WTC11 (cell line): ENCODE measurements at regions not wholly inside any gene's neighbourhood (a gene's known extent, or its start where the extent isn't known, plus 50 kb on each side); places are given as distances from the start of the nearest gene placed in this dataset.

Source experiments
- ATF1 ChIP-seq: sonication (generic); formaldehyde crosslinking; IDR thresholded peaks from 2 replicates; pipeline ENCODE4 v1.8.1; 2023; ENCODE audit warnings: mild to moderate bottlenecking, moderate library complexity, missing genetic modification reagents
- CREB1 ChIP-seq: sonication (generic); formaldehyde crosslinking; IDR thresholded peaks from 2 replicates; pipeline ENCODE4 v1.8.0; 2023; ENCODE audit warnings: mild to moderate bottlenecking, missing genetic modification reagents
- IRF2 ChIP-seq: sonication (generic); formaldehyde crosslinking; IDR thresholded peaks from 2 replicates; pipeline ENCODE4 v1.8.0; 2022; ENCODE audit warnings: low read depth, missing genetic modification reagents, borderline replicate concordance
- PRRX2 ChIP-seq: fragments of 250-450 bp; sonication (Bioruptor Pico); IDR thresholded peaks from 2 replicates; pipeline ENCODE4 v1.8.0; 2021; ENCODE audit warnings: mild to moderate bottlenecking
- SOX15 ChIP-seq: fragments of 250-450 bp; sonication (Bioruptor Pico); IDR thresholded peaks from 2 replicates; pipeline ENCODE4 v1.9.0; 2021; ENCODE audit warnings: mild to moderate bottlenecking
- TCF7 ChIP-seq: sonication (generic); formaldehyde crosslinking; IDR thresholded peaks from 2 replicates; pipeline ENCODE4 v1.8.0; 2022; ENCODE audit warnings: mild to moderate bottlenecking, low read depth, missing genetic modification reagents, moderate library complexity
- TEAD1 ChIP-seq: sonication (generic); formaldehyde crosslinking; IDR thresholded peaks from 2 replicates; pipeline ENCODE4 v1.8.0; 2022; ENCODE audit warnings: mild to moderate bottlenecking, missing genetic modification reagents
- ZNF219 ChIP-seq: sonication (generic); formaldehyde crosslinking; IDR thresholded peaks from 2 replicates; pipeline ENCODE4 v1.8.0; 2023; ENCODE audit warnings: missing genetic modification reagents, mild to moderate bottlenecking, borderline replicate concordance
- ZNF232 ChIP-seq: sonication (generic); formaldehyde crosslinking; IDR thresholded peaks from 2 replicates; pipeline ENCODE4 v1.8.0; 2022; ENCODE audit warnings: mild to moderate bottlenecking, missing genetic modification reagents
- TF ChIP-seq, protein P1 (sequence below): sonication (generic); formaldehyde crosslinking; IDR thresholded peaks from 2 replicates; pipeline ENCODE4 v1.8.1; 2022; ENCODE audit warnings: low read depth, missing genetic modification reagents, borderline replicate concordance
- TF ChIP-seq, protein P2 (sequence below): sonication (generic); formaldehyde crosslinking; IDR thresholded peaks from 2 replicates; pipeline ENCODE4 v1.8.1; 2023; ENCODE audit warnings: mild to moderate bottlenecking, missing genetic modification reagents
- TF ChIP-seq, protein P3 (sequence below): sonication (generic); formaldehyde crosslinking; IDR thresholded peaks from 2 replicates; pipeline ENCODE4 v1.8.1; 2022; ENCODE audit warnings: mild to moderate bottlenecking, missing genetic modification reagents, moderate library complexity, borderline replicate concordance
- TF ChIP-seq, protein P4 (sequence below): fragments of 250-450 bp; sonication (Bioruptor Pico); IDR thresholded peaks from 2 replicates; pipeline ENCODE4 v1.9.0; 2021; ENCODE audit warnings: mild to moderate bottlenecking, borderline replicate concordance
- TF ChIP-seq, protein P5 (sequence below): sonication (generic); formaldehyde crosslinking; IDR thresholded peaks from 2 replicates; pipeline ENCODE4 v1.8.0; 2023; ENCODE audit warnings: mild to moderate bottlenecking, missing genetic modification reagents
- TF ChIP-seq, protein P6 (sequence below): sonication (generic); formaldehyde crosslinking; IDR thresholded peaks from 2 replicates; pipeline ENCODE4 v1.8.0; 2022; ENCODE audit warnings: mild to moderate bottlenecking, missing genetic modification reagents
- TF ChIP-seq, protein P7 (sequence below): sonication (generic); formaldehyde crosslinking; IDR thresholded peaks from 2 replicates; pipeline ENCODE4 v1.8.0; 2023; ENCODE audit warnings: missing genetic modification reagents, mild to moderate bottlenecking, borderline replicate concordance
- TF ChIP-seq, protein P8 (sequence below): fragments of 250-450 bp; sonication (Bioruptor Pico); IDR thresholded peaks from 2 replicates; pipeline ENCODE4 v2.1.2; 2022; ENCODE audit warnings: mild to moderate bottlenecking, moderate library complexity
- TF ChIP-seq, protein P9 (sequence below): fragments of 250-450 bp; sonication (Bioruptor Pico); IDR thresholded peaks from 2 replicates; pipeline ENCODE4 v1.9.0; 2021; ENCODE audit warnings: mild to moderate bottlenecking

DNA sequence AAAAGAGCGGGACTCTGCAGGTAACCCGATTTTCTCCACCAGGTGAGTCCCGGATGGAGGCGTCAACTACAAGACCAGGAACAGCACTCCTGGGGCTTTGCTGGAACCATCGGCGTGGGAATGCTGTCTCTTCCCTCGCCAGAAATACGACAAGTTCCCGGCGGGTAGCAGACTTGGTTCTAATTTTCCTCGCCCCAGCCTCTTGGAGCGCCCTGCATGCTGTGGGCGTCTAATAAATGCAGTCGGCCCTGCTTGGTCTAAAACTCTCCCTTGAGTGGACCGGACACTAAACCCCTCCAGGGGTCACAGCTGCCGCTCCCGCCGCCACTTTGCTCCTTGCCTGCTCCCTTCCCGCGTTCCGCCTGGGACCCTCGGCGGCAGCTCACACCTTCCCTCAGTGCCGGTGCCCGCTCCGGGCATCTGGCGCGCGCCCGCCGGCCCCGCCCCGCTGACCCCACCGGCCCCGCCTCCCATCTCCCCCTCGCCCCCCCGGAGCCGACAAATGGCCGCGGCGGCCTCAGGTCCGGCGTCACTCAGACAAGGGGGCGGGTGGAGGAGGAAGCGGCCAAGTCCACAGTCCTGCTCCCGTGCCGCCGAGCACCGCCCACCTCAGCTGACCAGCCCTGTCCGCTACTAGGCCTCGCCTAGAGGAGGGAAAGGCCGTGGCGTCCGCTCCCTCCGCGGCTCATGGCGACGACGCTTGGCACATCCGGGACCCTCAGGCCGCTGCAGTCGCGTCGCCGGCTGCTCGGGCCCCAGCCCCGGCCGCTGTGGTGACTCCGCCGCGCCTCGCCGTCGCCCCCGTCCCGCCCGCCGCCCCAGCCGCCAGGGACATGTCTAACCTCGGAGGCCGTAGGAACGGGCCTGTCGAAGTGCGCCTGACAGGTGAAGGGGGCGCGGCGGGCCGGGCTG is 65.8 kb downstream of the KPNA2 start (continued):
- TF ChIP-seq PRRX2 (CRISPR knock-in tag) (0 out of 2 replicates have a peak, but pooled peaks have one; percentile 41), ZNF219 (CRISPR knock-in tag) (0 out of 2 replicates have a peak, but pooled peaks have one; percentile 67), TCF7 (peak; percentile 63; the same call in 1 of the 2 replicates), ZNF232 (CRISPR knock-in tag) (peak; percentile 97), SOX15 (CRISPR knock-in tag) (no peak), ATF1 (CRISPR knock-in tag) (peak; percentile 71; the same call in 1 of the 2 replicates), CREB1 (CRISPR knock-in tag) (peak; percentile 44; the same call in 1 of the 2 replicates), TEAD1 (CRISPR knock-in tag) (peak; percentile 92), IRF2 (CRISPR knock-in tag) (peak; percentile 75; the same call in 1 of the 2 replicates)
- TF ChIP-seq, protein P1, sequence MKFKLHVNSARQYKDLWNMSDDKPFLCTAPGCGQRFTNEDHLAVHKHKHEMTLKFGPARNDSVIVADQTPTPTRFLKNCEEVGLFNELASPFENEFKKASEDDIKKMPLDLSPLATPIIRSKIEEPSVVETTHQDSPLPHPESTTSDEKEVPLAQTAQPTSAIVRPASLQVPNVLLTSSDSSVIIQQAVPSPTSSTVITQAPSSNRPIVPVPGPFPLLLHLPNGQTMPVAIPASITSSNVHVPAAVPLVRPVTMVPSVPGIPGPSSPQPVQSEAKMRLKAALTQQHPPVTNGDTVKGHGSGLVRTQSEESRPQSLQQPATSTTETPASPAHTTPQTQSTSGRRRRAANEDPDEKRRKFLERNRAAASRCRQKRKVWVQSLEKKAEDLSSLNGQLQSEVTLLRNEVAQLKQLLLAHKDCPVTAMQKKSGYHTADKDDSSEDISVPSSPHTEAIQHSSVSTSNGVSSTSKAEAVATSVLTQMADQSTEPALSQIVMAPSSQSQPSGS (CRISPR knock-in tag) = no peak
- TF ChIP-seq, protein P2, sequence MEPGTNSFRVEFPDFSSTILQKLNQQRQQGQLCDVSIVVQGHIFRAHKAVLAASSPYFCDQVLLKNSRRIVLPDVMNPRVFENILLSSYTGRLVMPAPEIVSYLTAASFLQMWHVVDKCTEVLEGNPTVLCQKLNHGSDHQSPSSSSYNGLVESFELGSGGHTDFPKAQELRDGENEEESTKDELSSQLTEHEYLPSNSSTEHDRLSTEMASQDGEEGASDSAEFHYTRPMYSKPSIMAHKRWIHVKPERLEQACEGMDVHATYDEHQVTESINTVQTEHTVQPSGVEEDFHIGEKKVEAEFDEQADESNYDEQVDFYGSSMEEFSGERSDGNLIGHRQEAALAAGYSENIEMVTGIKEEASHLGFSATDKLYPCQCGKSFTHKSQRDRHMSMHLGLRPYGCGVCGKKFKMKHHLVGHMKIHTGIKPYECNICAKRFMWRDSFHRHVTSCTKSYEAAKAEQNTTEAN (CRISPR knock-in tag) = peak; percentile 86
- TF ChIP-seq, protein P3, sequence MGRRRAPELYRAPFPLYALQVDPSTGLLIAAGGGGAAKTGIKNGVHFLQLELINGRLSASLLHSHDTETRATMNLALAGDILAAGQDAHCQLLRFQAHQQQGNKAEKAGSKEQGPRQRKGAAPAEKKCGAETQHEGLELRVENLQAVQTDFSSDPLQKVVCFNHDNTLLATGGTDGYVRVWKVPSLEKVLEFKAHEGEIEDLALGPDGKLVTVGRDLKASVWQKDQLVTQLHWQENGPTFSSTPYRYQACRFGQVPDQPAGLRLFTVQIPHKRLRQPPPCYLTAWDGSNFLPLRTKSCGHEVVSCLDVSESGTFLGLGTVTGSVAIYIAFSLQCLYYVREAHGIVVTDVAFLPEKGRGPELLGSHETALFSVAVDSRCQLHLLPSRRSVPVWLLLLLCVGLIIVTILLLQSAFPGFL (CRISPR knock-in tag) = no peak
- TF ChIP-seq, protein P4, sequence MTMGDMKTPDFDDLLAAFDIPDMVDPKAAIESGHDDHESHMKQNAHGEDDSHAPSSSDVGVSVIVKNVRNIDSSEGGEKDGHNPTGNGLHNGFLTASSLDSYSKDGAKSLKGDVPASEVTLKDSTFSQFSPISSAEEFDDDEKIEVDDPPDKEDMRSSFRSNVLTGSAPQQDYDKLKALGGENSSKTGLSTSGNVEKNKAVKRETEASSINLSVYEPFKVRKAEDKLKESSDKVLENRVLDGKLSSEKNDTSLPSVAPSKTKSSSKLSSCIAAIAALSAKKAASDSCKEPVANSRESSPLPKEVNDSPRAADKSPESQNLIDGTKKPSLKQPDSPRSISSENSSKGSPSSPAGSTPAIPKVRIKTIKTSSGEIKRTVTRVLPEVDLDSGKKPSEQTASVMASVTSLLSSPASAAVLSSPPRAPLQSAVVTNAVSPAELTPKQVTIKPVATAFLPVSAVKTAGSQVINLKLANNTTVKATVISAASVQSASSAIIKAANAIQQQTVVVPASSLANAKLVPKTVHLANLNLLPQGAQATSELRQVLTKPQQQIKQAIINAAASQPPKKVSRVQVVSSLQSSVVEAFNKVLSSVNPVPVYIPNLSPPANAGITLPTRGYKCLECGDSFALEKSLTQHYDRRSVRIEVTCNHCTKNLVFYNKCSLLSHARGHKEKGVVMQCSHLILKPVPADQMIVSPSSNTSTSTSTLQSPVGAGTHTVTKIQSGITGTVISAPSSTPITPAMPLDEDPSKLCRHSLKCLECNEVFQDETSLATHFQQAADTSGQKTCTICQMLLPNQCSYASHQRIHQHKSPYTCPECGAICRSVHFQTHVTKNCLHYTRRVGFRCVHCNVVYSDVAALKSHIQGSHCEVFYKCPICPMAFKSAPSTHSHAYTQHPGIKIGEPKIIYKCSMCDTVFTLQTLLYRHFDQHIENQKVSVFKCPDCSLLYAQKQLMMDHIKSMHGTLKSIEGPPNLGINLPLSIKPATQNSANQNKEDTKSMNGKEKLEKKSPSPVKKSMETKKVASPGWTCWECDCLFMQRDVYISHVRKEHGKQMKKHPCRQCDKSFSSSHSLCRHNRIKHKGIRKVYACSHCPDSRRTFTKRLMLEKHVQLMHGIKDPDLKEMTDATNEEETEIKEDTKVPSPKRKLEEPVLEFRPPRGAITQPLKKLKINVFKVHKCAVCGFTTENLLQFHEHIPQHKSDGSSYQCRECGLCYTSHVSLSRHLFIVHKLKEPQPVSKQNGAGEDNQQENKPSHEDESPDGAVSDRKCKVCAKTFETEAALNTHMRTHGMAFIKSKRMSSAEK (CRISPR knock-in tag) = no peak
- TF ChIP-seq, protein P5, sequence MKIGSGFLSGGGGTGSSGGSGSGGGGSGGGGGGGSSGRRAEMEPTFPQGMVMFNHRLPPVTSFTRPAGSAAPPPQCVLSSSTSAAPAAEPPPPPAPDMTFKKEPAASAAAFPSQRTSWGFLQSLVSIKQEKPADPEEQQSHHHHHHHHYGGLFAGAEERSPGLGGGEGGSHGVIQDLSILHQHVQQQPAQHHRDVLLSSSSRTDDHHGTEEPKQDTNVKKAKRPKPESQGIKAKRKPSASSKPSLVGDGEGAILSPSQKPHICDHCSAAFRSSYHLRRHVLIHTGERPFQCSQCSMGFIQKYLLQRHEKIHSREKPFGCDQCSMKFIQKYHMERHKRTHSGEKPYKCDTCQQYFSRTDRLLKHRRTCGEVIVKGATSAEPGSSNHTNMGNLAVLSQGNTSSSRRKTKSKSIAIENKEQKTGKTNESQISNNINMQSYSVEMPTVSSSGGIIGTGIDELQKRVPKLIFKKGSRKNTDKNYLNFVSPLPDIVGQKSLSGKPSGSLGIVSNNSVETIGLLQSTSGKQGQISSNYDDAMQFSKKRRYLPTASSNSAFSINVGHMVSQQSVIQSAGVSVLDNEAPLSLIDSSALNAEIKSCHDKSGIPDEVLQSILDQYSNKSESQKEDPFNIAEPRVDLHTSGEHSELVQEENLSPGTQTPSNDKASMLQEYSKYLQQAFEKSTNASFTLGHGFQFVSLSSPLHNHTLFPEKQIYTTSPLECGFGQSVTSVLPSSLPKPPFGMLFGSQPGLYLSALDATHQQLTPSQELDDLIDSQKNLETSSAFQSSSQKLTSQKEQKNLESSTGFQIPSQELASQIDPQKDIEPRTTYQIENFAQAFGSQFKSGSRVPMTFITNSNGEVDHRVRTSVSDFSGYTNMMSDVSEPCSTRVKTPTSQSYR (CRISPR knock-in tag) = no peak
- TF ChIP-seq, protein P6, sequence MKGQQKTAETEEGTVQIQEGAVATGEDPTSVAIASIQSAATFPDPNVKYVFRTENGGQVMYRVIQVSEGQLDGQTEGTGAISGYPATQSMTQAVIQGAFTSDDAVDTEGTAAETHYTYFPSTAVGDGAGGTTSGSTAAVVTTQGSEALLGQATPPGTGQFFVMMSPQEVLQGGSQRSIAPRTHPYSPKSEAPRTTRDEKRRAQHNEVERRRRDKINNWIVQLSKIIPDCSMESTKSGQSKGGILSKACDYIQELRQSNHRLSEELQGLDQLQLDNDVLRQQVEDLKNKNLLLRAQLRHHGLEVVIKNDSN (CRISPR knock-in tag) = peak; percentile 79
- TF ChIP-seq, protein P7, sequence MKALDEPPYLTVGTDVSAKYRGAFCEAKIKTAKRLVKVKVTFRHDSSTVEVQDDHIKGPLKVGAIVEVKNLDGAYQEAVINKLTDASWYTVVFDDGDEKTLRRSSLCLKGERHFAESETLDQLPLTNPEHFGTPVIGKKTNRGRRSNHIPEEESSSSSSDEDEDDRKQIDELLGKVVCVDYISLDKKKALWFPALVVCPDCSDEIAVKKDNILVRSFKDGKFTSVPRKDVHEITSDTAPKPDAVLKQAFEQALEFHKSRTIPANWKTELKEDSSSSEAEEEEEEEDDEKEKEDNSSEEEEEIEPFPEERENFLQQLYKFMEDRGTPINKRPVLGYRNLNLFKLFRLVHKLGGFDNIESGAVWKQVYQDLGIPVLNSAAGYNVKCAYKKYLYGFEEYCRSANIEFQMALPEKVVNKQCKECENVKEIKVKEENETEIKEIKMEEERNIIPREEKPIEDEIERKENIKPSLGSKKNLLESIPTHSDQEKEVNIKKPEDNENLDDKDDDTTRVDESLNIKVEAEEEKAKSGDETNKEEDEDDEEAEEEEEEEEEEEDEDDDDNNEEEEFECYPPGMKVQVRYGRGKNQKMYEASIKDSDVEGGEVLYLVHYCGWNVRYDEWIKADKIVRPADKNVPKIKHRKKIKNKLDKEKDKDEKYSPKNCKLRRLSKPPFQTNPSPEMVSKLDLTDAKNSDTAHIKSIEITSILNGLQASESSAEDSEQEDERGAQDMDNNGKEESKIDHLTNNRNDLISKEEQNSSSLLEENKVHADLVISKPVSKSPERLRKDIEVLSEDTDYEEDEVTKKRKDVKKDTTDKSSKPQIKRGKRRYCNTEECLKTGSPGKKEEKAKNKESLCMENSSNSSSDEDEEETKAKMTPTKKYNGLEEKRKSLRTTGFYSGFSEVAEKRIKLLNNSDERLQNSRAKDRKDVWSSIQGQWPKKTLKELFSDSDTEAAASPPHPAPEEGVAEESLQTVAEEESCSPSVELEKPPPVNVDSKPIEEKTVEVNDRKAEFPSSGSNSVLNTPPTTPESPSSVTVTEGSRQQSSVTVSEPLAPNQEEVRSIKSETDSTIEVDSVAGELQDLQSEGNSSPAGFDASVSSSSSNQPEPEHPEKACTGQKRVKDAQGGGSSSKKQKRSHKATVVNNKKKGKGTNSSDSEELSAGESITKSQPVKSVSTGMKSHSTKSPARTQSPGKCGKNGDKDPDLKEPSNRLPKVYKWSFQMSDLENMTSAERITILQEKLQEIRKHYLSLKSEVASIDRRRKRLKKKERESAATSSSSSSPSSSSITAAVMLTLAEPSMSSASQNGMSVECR = peak; percentile 85; the same call in 1 of the 2 replicates
- TF ChIP-seq, protein P8, sequence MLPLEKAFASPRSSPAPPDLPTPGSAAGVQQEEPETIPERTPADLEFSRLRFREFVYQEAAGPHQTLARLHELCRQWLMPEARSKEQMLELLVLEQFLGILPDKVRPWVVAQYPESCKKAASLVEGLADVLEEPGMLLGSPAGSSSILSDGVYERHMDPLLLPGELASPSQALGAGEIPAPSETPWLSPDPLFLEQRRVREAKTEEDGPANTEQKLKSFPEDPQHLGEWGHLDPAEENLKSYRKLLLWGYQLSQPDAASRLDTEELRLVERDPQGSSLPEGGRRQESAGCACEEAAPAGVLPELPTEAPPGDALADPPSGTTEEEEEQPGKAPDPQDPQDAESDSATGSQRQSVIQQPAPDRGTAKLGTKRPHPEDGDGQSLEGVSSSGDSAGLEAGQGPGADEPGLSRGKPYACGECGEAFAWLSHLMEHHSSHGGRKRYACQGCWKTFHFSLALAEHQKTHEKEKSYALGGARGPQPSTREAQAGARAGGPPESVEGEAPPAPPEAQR = no peak
- TF ChIP-seq, protein P9, sequence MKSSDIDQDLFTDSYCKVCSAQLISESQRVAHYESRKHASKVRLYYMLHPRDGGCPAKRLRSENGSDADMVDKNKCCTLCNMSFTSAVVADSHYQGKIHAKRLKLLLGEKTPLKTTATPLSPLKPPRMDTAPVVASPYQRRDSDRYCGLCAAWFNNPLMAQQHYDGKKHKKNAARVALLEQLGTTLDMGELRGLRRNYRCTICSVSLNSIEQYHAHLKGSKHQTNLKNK (CRISPR knock-in tag) = no peak
